ENCODE measurements at regions not wholly inside any gene's neighbourhood (a gene's known extent, or its start where the extent isn't known, plus 50 kb on each side); places are given as distances from the start of the nearest gene placed in this dataset.

GRCh38 chr15:46946953-46947352 is 770.4 kb upstream of the SEMA6D start:
- TF ChIP-seq CTCF (IDR thresholded peaks at IDR 0.05 in 2 of 3, conservative IDR thresholded peaks at IDR 0.05 in 1 of 3; ENCODE audit: borderline replicate concordance in 1 of 3, insufficient read depth in 1 of 3, low read depth in 2 of 3, low read length in 2 of 3) (no peak), JUND (IDR thresholded peaks at IDR 0.05) (no peak), SP1 (IDR thresholded peaks at IDR 0.05; ENCODE audit: low read depth) (no peak), POLR2AphosphoS5 (IDR thresholded peaks at IDR 0.05; ENCODE audit: low read depth, low read length) (no peak)

Measured in HCT116 (cell line).